ENCODE measurements at regions not wholly inside any gene's neighbourhood (a gene's known extent, or its start where the extent isn't known, plus 50 kb on each side); places are given as distances from the start of the nearest gene placed in this dataset.

DNA sequence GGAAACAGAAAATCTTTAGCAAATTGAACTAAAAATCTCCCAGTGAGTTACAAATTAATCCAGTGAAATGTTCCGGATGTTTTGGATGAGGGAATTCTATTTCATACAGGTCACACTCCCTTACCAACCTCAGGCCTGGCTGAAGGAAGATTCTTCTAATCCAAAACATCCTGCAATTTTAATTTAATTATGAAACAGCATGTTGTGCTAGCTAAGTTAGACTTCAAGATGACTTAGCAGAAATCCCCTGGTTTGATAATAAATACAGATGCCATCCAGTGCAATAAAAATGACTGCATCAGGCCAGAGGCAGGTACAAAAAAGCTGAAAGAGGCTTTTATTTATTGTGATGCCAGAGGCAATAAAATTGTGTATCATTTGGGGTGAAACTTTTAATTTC is 96.7 kb upstream of the CLDN10 start:
- TF ChIP-seq, protein P1, sequence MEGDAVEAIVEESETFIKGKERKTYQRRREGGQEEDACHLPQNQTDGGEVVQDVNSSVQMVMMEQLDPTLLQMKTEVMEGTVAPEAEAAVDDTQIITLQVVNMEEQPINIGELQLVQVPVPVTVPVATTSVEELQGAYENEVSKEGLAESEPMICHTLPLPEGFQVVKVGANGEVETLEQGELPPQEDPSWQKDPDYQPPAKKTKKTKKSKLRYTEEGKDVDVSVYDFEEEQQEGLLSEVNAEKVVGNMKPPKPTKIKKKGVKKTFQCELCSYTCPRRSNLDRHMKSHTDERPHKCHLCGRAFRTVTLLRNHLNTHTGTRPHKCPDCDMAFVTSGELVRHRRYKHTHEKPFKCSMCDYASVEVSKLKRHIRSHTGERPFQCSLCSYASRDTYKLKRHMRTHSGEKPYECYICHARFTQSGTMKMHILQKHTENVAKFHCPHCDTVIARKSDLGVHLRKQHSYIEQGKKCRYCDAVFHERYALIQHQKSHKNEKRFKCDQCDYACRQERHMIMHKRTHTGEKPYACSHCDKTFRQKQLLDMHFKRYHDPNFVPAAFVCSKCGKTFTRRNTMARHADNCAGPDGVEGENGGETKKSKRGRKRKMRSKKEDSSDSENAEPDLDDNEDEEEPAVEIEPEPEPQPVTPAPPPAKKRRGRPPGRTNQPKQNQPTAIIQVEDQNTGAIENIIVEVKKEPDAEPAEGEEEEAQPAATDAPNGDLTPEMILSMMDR (IDR thresholded peaks at IDR 0.05): no peak

DNA sequence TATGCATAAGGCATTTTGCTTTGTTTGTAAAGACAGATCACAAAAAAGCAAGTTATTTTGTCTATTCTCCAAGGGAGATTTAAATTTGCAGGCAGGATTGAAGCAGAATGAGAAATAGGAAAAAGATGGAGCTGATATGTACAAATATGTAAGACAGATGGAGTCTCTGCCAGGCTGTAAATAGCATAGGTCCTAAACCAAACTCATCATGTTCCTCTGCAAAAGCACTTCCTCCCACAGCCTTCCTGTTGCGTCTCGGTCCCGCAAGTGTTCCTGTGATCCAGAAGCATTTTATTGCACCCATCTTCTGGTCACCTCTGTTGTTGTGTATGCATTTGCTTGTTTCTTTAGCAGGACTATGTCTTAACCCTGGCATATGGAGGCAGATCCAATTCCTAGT is 95.7 kb upstream of the CLDN10 start:
- TF ChIP-seq, protein P1 (IDR thresholded peaks at IDR 0.05): no peak
- no peak for ATAC-seq (ENCODE audit: low FRiP score)

More for the DNA sequence above, 96.7 kb upstream of the CLDN10 start:
- no peak for DNase-seq (ENCODE audit: low spot score)
- no peak for ATAC-seq (ENCODE audit: low FRiP score)

DNA sequence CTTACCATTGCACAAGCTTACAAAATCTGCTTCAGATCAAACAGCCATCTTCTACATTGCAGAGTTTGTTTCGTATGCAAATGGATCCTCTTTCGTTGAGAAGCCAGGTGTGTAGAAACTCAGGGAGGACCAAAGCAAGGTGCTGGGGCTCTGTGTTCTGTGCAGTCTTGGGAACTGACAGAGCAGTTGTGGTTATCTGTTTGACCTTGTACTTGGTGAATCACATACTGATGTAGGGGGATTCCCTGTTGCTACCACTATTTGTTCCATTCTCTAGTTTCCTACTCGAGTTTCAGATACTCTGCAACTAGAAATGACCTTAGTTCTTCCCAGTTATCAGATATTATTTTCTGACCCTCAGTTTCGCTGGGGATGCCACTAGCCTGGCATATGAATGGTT is 95.2 kb upstream of the CLDN10 start:
- DNase-seq (ENCODE audit: low spot score) (no peak), ATAC-seq (ENCODE audit: low FRiP score) (no peak)
- TF ChIP-seq, protein P1 (IDR thresholded peaks at IDR 0.05): no peak

More for the DNA sequence above, 95.7 kb upstream of the CLDN10 start:
- DNase-seq (ENCODE audit: low spot score): no peak

DNA sequence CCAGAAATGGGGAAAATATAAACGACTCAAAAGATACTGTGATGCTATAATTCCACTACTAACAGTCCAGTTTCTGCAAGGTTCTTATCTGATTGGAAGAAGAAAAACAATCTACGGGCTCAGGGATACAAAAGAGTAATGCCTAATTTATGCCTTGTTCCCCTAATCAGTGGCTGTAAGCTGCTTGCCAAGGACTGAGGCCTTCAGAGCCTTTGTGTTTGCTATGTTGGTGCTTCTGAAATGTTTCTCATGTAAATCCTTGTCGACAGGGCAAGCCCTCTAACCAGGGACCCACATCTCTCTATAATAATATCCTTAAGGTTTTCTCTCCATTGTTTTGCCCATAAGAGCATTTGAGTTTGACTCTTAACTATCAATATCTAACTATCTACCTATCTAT is 89.7 kb upstream of the CLDN10 start:
- DNase-seq (ENCODE audit: low spot score): no peak
- ATAC-seq (ENCODE audit: low FRiP score): no peak
- TF ChIP-seq, protein P1 (IDR thresholded peaks at IDR 0.05): no peak

DNA sequence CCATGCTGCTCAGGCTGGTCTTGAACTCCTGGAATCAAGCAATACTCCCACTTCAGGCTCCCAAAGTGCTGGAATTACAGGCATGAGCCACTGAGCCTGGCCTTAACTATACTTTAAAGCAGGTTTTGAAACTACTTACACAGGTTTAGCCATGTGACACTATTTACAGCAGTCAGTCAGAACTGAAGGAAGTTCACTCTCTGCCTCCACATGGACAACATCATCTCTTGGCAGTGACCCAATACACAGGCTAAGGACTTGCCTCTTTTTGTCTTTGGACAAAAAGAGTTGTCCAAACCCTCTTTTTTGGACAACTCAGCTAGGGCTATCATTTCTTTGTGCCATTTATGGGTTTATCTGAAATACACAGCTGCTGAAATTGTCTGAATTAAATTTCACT is 89.0 kb upstream of the CLDN10 start:
- no peak for ATAC-seq (ENCODE audit: low FRiP score)
- DNase-seq (ENCODE audit: low spot score): no peak
- TF ChIP-seq, protein P1 (IDR thresholded peaks at IDR 0.05): no peak

DNA sequence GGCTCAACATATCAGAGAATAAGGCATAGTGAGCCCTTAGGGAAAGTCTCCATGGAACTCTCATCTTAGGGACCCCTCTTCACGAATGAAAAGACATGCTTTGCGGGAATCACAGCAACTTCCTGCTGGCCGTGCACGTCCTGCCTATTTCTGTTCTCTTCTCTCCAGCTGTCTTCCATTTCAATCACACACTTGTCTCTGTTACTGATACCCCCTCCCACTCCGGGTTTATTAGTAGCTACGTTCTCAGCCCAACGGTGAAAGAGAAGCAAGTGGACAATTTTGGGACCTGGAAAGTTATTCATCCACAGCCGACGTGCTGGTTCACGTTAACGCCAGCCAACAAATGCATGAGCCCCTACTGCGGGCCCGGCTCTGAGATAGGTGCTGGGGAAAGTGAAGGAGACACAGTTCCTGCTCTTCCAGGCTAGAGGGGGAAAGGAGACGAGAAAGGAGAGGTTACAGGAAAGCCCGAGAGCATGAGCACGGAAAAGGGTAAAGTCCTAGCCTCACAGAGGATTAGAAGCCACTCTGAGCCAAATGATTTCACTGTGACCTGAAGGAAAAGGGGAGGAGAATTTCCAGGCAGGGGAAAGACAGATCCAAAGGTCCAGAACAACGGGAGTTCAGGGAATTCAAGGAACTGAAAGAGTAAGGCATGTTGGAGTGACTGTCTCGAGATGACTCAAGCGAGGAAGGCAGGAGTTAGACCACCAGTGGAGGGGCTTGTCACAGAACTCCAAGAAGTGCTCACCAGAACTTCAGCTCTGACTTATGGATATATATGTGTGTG is 81.8 kb upstream of the CLDN10 start:
- TF ChIP-seq, protein P1 (IDR thresholded peaks at IDR 0.05): no peak
- ATAC-seq (ENCODE audit: low FRiP score): no peak
- no peak for DNase-seq (ENCODE audit: low spot score)

DNA sequence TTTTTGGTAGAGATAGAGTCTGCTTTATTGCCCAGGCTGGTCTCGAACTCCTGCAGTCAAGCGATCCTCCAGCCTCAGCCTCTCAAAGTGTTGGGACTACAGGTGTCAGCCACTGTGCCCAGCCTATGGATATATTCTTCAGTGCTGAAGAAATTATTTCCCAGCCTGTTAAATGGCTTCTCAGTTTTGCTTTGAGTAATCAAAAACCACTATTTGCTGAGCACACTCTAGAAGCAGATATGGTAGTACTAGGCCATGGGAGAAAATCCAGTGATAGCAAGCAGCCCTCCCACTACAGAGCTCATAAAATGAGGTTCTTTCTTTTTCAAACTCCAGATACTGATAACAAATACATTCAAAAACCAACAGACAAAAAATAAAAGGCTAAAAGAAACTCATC is 80.6 kb upstream of the CLDN10 start:
- TF ChIP-seq, protein P1 (IDR thresholded peaks at IDR 0.05): no peak
- ATAC-seq (ENCODE audit: low FRiP score) (no peak), DNase-seq (ENCODE audit: low spot score) (no peak)

Data from omental fat pad (tissue), 3 donors.